Inferior parietal cortex (tissue), 1 donor: ENCODE measurements at regions not wholly inside any gene's neighbourhood (a gene's known extent, or its start where the extent isn't known, plus 50 kb on each side); places are given as distances from the start of the nearest gene placed in this dataset.
"Not testable (repeated sequence)": the region's sequence is repeated elsewhere in the genome, so short reads cannot be mapped to it uniquely, and the experiment has no call there.

Source experiments
- DNase-seq: peaks from one replicate; pipeline ENCODE4 v3.0.0-alpha.2; 2016; ENCODE audit errors: extremely low spot score

GRCh38 chr1:95754412-95754811 lies 520.4 kb downstream of the RWDD3 start:
- DNase-seq: no peak

DNA sequence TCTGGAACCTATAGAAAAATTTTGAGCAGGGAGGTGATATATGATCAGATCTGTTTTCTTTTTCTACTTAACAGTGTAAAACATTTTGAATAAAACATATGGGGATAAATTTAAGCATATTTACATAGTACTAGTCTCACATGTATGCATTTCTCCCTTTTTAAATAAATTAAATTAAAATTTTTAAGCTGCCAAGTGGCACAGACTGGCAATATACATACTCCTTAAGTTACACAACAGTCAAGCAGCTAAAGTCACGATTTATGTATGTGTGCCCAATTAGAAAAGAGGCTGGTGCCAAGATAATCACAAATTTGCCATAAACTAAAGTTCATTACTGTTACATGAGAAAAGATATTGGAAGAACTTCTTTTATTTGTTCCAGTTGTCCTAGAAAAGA lies 532.0 kb downstream of the RWDD3 start:
- DNase-seq: no peak

DNA sequence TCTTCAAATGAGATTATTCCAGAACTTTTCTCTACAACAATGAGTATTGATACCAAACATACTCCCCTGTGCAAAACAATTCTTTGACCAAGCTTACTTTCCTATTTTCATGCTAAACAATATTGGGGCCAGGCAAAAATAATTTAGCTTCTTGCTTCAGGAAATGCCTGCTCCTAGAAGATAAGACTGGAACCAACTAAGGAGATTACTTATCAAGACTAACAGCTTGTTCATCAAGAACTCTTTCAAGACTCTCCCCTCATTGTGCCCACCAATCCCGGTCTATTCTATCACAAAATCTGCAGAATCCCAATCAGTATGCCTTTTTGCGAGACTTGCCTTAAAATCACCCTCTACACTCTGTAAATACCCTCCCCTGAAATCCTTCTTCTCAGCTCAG lies 536.6 kb downstream of the RWDD3 start:
- DNase-seq: no peak

- no peak for DNase-seq
Measured at GRCh38 chr1:95778217-95778616, 544.2 kb downstream of the RWDD3 start.

- no peak for DNase-seq
Measured at GRCh38 chr1:95780836-95781235, 546.8 kb downstream of the RWDD3 start.

GRCh38 chr1:95790136-95790535 lies 556.1 kb downstream of the RWDD3 start:
- DNase-seq: no peak

- DNase-seq: no peak
Measured at GRCh38 chr1:95793893-95794292, 559.9 kb downstream of the RWDD3 start.

DNA sequence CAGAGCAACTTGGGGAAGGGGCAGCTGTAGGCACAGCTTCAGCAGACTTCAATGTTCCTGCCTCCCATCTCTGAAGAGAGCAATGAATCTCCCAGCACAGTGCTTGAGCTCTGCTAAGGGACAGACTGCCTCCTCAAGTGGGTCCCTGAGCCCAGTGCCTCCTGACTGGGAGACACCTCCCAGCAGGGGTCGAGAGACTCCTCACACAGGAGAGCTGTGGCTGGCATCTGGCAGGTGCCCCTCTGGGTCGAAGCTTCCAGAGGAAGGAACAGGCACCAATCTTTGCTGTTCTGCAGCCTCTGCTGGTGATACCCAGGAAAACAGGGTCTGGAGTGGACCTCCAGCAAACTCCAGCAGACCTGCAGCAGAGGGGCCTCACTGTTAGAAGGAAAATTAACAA lies 563.8 kb downstream of the RWDD3 start:
- DNase-seq: not testable (repeated sequence)

DNA sequence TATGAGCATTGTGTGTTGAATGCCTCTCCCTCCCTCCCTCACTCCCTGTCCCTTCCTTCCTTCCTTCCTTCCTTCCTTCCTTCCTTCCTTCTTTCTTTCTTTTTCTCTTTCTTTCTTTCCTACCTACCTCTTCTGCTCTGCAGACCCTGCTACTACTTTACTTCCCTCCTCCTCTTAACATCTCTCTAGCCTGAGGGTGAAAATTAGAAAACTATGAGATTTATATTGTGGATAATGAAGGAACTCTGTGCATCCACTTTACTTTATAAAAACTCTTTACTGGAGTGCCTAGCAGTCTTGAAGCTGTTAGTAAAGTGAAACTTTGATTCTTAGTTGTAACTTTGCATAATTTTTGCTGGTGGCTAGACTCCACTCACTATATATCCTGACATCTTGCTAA lies 572.2 kb downstream of the RWDD3 start:
- no peak for DNase-seq

DNA sequence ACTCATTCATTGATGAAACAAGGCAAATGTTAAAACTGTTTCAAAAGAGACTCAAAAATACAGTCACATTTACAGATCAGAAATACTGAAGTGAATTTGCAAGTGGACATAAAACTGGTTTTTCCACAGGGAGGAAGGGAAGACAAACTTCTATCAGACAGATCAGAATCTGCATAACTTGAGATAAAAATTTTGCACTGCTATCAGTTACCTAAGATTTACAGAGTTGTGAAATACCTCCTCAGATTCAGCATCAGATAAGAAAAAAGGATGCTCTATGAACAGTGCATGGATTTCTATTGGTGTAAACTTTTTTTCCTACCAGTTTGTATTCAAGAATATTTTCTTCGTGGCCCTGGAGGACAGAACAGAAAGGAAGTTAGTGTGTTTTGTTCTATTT lies 575.4 kb downstream of the RWDD3 start:
- no peak for DNase-seq

DNA sequence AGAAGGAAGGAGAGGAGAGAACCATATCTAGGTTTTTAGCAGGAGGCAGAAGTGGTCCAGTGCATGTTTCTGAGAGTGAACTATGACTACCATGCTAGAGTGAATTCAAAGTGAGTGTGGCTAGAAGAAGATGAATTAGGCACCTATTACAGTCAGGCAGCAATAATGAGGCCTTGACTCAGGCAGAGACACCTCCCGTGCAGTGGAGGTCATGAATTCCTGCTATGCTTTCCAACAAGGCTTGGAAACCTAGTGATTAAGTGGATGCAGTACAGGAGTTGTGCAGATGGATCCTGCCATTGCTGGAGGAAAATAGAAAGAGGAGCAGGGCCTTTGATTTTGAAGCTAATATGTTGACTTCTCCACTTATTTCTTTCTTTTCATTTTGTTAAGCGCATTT lies 581.5 kb downstream of the RWDD3 start:
- no peak for DNase-seq

DNA sequence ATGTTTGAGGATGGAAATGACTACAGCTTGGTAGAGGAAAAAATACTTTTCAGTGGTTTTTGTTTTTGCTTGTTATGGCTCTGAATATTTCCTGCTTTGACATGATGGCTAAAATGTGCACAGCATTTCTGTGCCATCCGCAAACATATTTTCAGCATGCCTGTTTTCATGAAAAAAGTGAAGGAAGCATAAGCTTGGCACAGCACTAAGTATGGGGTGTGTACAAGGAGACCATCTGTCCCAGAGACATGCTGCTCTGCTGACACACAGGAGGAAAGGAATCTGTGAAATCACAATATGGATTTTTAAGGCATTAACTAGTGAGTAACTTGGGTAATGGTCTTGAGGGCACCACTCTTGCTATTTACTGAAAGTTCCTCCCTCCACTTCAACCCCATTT lies 595.5 kb downstream of the RWDD3 start:
- DNase-seq: no peak

GRCh38 chr1:95832370-95832769 lies 598.4 kb downstream of the RWDD3 start:
- DNase-seq: no peak

DNA sequence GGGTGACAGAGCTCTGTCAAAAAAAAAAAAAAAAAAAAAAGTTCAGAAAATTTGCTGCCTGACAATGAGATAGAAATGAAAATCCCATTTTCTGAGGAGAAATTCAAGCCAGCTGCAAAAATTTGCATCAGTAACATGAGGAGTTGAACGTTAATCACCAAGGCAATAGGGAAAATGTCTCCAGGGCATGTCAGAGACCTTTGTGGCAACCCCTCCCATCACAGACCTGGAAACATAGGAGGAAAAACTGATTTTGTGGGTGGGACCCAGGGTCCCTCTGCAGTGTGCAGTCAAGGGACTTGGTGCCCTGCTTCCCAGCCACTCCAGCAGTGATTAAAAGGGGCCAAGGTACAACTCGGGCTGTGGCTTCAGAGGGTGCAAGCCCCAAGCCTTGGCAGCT lies 615.4 kb downstream of the RWDD3 start:
- no peak for DNase-seq

DNA sequence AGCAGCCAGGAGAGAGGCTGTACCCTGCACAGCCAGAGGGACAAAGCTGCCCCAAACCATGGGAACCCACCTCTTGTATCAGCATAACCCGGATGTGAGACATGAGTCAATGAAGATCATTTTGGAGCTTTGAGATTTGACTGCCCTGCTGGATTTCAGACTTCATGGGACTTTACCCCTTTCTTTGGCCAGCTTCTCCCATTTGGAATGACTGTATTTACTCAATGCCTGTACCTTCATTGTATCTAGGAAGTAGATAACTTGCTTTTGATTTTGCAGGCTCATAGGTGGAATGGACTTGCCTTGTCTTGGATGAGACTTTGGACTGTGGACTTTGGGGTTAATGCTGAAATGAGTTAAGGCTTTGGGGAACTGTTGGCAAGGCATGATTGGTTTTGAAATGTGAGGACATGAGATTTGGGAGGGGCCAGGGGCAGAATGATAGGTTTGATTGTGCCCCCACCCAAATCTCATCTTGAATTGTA lies 616.2 kb downstream of the RWDD3 start:
- DNase-seq: no peak

GRCh38 chr1:95850763-95851162 lies 616.8 kb downstream of the RWDD3 start:
- DNase-seq: no peak

GRCh38 chr1:95852483-95853070 lies 618.6 kb downstream of the RWDD3 start:
- DNase-seq: no peak

DNA sequence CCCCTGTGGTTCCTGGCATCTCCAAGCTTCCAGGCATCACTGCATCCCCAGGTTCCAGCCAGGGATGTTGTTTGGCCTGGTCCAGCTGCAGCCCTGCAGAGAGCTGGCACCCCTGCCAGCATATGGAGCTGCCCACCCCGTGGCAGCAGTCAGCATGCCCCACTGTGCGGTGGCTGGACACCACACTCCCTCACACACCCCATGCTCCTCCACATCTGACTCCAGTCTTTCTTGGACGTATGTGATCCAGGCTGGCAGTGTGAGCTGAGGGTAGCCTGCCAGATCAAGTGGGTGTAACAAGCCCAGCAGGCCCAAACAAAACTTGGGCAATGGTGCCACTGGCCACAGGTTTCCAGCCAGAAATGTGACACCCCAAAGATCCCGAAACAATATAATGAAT lies 620.4 kb downstream of the RWDD3 start:
- no peak for DNase-seq

GRCh38 chr1:95863086-95863485 lies 629.1 kb downstream of the RWDD3 start:
- no peak for DNase-seq

GRCh38 chr1:95865769-95866168 lies 631.8 kb downstream of the RWDD3 start:
- DNase-seq: no peak

DNA sequence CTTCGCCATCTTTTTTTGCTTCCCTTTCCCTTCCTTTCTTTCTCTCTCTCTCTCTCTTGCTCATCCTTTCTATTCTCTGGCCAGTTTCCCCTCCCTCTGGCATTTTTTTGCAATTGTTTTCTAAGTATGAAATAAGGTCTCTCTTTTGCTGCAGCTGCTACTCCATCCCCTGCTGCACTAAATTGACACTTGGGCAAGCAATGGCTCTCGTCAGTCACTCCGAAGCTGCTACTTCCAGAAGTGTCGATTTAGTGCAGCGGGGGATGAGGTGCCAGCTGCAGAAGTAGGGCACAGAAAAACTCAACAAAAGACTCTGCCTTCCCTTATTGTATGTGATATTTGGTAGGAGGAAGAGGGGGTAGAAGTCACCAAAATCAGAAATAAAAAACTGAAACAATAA lies 642.3 kb downstream of the RWDD3 start:
- no peak for DNase-seq

DNA sequence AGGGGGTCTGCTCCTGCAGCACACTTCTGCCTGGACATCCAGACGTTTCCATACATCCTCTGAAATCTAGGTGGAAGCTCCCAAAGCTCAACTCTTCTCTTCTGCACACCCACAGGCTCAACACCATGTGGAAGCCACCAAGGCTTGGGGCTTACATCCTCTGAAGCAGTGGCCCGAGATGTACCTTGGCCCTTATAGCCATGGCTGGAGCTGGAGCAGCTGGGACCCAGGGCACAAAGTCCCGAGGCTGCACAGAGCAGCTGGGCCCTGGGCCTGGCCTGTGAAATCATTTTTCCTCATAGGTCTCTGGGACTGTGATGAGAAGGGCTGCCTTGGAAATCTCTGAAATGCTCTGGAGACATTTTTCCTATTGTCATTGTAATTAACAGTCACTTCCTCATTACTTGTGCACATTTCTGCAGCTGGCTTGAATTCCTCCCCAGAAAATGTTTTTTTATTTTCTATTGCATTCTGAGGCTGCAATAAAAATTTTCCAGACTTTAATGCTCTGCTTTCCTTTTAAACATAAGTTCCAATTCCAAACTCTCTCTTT lies 645.6 kb downstream of the RWDD3 start:
- DNase-seq: no peak

DNA sequence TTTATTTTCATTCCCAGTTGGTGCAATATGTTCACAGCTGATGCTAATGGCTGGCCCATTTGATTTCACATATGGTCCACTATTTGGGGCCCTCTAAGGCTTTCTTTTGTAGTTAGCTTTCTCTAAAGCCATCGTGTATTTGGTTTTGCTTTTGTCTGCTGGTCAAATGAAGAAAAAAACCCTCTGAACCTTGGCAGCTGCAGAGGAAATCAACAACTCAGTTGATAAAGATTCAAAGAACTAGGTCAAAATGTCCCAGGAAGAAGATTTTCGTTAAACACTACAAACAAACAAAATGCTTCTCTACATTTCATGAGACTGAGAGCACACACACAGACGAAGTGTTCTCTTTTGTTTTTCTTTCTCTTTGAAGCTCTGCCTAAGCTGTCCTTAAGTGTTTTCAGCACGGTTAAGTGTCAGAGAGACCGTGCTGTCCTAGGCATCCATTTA lies 655.0 kb downstream of the RWDD3 start:
- no peak for DNase-seq

GRCh38 chr1:95889400-95889799 lies 655.4 kb downstream of the RWDD3 start:
- no peak for DNase-seq
